K562 (cell line): ENCODE measurements at regions not wholly inside any gene's neighbourhood (a gene's known extent, or its start where the extent isn't known, plus 50 kb on each side); places are given as distances from the start of the nearest gene placed in this dataset.
A peak's percentile ranks its signal among the peaks of the same experiment; 100 is the strongest.

ENCODE experiments used
- ATAC-seq: fragments of 200-7000 bp; cut with Tn5 transposase; 3 replicates; pipeline ENCODE4 v1.9.1; 2020; ENCODE audit warnings: moderate library complexity
- BruUV-seq: library from RNA; stranded (reverse); fragments of 400-500 nt; replicated peaks from 2 replicates; lab custom pipeline; 2021; lab: Mats Ljungman, UMichigan
- CTCF ChIA-PET: fragments of 300-600 bp; formaldehyde crosslinking; extraction: SDS; loops from one replicate; lab custom pipeline; 2021; ENCODE audit warnings: low intra/inter-chr PET ratio; lab: Yijun Ruan, JAX
- POLR2A ChIA-PET: fragments of 300-600, 350-650 bp; sonication (Branson Sonifier 250); formaldehyde crosslinking; extraction: SDS; loops from one replicate; lab custom pipeline; 2021; ENCODE audit warnings: antibody characterized with exemption, inconsistent platforms; lab: Yijun Ruan, JAX
- DNase-seq, 4 experiments: peaks; one replicate each; pipeline versions ENCODE4 v3.0.0 to v3.0.0-alpha.2; 2011 to 2018; ENCODE audit warnings: low spot score in 3 of 4, mixed read lengths in 3 of 4; ENCODE audit errors: extremely low read depth in 1 of 4
- FAIRE-seq: peaks from 2 replicates; lab custom pipeline; 2011; peaks lifted over from hg19 to GRCh38; lab: Jason Lieb, UNC
- H2AFZ ChIP-seq: 2 replicates; pipeline ENCODE4 v1.6.0; 2011; ENCODE audit warnings: low read depth, low read length, control low read depth, inconsistent platforms
- H3K27ac ChIP-seq: fragments of 200-600 bp; 3 replicates; pipeline ENCODE4 v1.8.0; 2011; ENCODE audit warnings: low read depth, mild to moderate bottlenecking, control low read depth, inconsistent platforms, low read length, moderate library complexity, mixed read lengths; ENCODE audit errors: extremely low read depth
- H3K27me3 ChIP-seq, 2 experiments: fragments of 300-600 bp in 1 of 2; 2 replicates in 1 of 2; 3 replicates in 1 of 2; pipeline versions ENCODE4 v1.6.0 to v1.8.0; 2011; ENCODE audit warnings: inconsistent platforms in 2 of 2, low read length in 2 of 2, mild to moderate bottlenecking in 1 of 2, mixed read lengths in 1 of 2, moderate library complexity in 1 of 2; ENCODE audit not compliant: control insufficient read depth in 2 of 2, insufficient read depth in 2 of 2
- H3K36me3 ChIP-seq: fragments of 300-600 bp; 3 replicates; pipeline ENCODE4 v1.8.0; 2011; ENCODE audit warnings: mild to moderate bottlenecking, low read length, inconsistent platforms; ENCODE audit not compliant: control insufficient read depth, insufficient read depth
- H3K4me1 ChIP-seq, 2 experiments: fragments of 200-600 bp in 1 of 2; replicated peaks in 1 of 2; 2 replicates in 1 of 2; 3 replicates in 1 of 2; pipeline versions ENCODE4 v1.5.1 to v1.8.0; 2011; ENCODE audit warnings: inconsistent platforms in 2 of 2, low read length in 2 of 2, mild to moderate bottlenecking in 1 of 2, mixed read lengths in 1 of 2, moderate library complexity in 1 of 2; ENCODE audit not compliant: control insufficient read depth in 2 of 2, insufficient read depth in 2 of 2
- H3K4me2 ChIP-seq: 2 replicates; pipeline ENCODE4 v1.6.1; 2011; ENCODE audit warnings: low read length, control low read depth, inconsistent platforms, mixed read lengths; ENCODE audit not compliant: insufficient read depth
- H3K4me3 ChIP-seq: fragments of 200-600 bp; sonication (generic), shearing (Covaris generic); 2 replicates; pipeline ENCODE4 v1.5.1; 2016; ENCODE audit warnings: control low read depth, inconsistent platforms
- H3K79me2 ChIP-seq: fragments of 200-600 bp; 3 replicates; pipeline ENCODE4 v1.8.0; 2011; ENCODE audit warnings: low read length, inconsistent platforms; ENCODE audit not compliant: control insufficient read depth, insufficient read depth
- H3K9ac ChIP-seq, 2 experiments: 2 replicates each; pipeline versions ENCODE4 v1.6.0 to v1.6.1; 2011; ENCODE audit warnings: low read depth in 2 of 2, low read length in 2 of 2, control low read depth in 1 of 2, inconsistent platforms in 1 of 2, mild to moderate bottlenecking in 1 of 2, mixed read lengths in 1 of 2; ENCODE audit not compliant: insufficient read depth in 1 of 2
- H3K9me1 ChIP-seq: one replicate; pipeline ENCODE4 v1.6.0; 2011; ENCODE audit warnings: inconsistent platforms, mild to moderate bottlenecking, low read length, moderate library complexity; ENCODE audit not compliant: control insufficient read depth, insufficient read depth
- H3K9me3 ChIP-seq: replicated peaks from 2 replicates; pipeline ENCODE4 v1.5.1; 2011; ENCODE audit warnings: low read depth, low read length, inconsistent platforms; ENCODE audit not compliant: control insufficient read depth, insufficient read depth
- H4K20me1 ChIP-seq: replicated peaks from 2 replicates; pipeline ENCODE4 v1.6.1; 2011; ENCODE audit warnings: low read length, inconsistent platforms, mixed read lengths; ENCODE audit not compliant: control insufficient read depth, insufficient read depth
- ARID1B ChIP-seq: fragments of 450-650 bp; IDR thresholded peaks from 2 replicates; pipeline ENCODE4 v1.6.1; 2016; ENCODE audit warnings: antibody characterized with exemption, mild to moderate bottlenecking, inconsistent platforms
- BHLHE40 ChIP-seq: IDR thresholded peaks from 2 replicates; pipeline ENCODE4 v1.6.1; 2011; ENCODE audit warnings: low read length, improper control_type of control experiment
- CEBPB ChIP-seq: fragments of 450-650 bp; IDR thresholded peaks from 2 replicates; pipeline ENCODE4 v1.6.1; 2016; ENCODE audit warnings: missing genetic modification characterization, missing compliant biosample characterization
- DACH1 ChIP-seq: fragments of 450-650 bp; IDR thresholded peaks from 2 replicates; pipeline ENCODE4 v1.6.1; 2018; ENCODE audit not compliant: partially characterized antibody
- DMBX1 ChIP-seq: fragments of 250-450 bp; sonication (Bioruptor Pico); IDR thresholded peaks from 2 replicates; pipeline ENCODE4 v1.8.0; 2022; ENCODE audit warnings: inconsistent platforms, mild to moderate bottlenecking, moderate library complexity, borderline replicate concordance
- ELF4 ChIP-seq: fragments of 450-650 bp; formaldehyde crosslinking; IDR thresholded peaks from 2 replicates; pipeline ENCODE4 v1.4.0; 2022; ENCODE audit warnings: missing genetic modification characterization
- ESRRA ChIP-seq: fragments of 450-650 bp; IDR thresholded peaks from 2 replicates; pipeline ENCODE4 v1.6.1; 2014; ENCODE audit warnings: low read depth, mild to moderate bottlenecking, moderate library complexity, borderline replicate concordance
- L3MBTL2 ChIP-seq: fragments of 450-650 bp; IDR thresholded peaks from 2 replicates; pipeline ENCODE4 v1.6.1; 2016; ENCODE audit warnings: mild to moderate bottlenecking, moderate library complexity
- MAFG ChIP-seq: fragments of 450-650 bp; conservative IDR thresholded peaks from 2 replicates; pipeline ENCODE4 v1.6.1; 2016; ENCODE audit warnings: missing genetic modification characterization, missing compliant biosample characterization
- MEIS2 ChIP-seq: fragments of 450-650 bp; IDR thresholded peaks from 2 replicates; pipeline ENCODE4 v1.6.1; 2014; ENCODE audit warnings: mild to moderate bottlenecking; ENCODE audit not compliant: partially characterized antibody
- NFIC ChIP-seq: fragments of 450-650 bp; IDR thresholded peaks from 2 replicates; pipeline ENCODE4 v1.6.1; 2017; ENCODE audit warnings: mild to moderate bottlenecking, inconsistent platforms
- NRF1 ChIP-seq, 2 experiments: fragments of 450-650 bp; IDR thresholded peaks in 1 of 2; conservative IDR thresholded peaks in 1 of 2; 2 replicates each; pipeline ENCODE4 v1.6.1; 2014; ENCODE audit warnings: mild to moderate bottlenecking in 2 of 2
- PRPF4 ChIP-seq: fragments of 200-400 bp; formaldehyde crosslinking; IDR thresholded peaks from one replicate; pipeline ENCODE4 v1.6.1; 2017; ENCODE audit warnings: low read length, low read depth, mild to moderate bottlenecking; ENCODE audit not compliant: insufficient read depth, poor library complexity, severe bottlenecking
- PURB ChIP-seq: sonication (generic); formaldehyde crosslinking; IDR thresholded peaks from 2 replicates; pipeline ENCODE4 v1.9.0; 2021; ENCODE audit warnings: low read depth, mild to moderate bottlenecking, missing genetic modification reagents
- TBP ChIP-seq: optimal IDR thresholded peaks from 2 replicates; pipeline ENCODE3; 2011; ENCODE audit warnings: low read depth, low read length, improper control_type of control experiment
- ZNF766 ChIP-seq: fragments of 200-800 bp; sonication (Bioruptor generic); conservative IDR thresholded peaks from 2 replicates; pipeline ENCODE4 v1.6.1; 2016; ENCODE audit warnings: missing genetic modification characterization, missing compliant biosample characterization
- WGBS: fragments of 100-300 bp; shearing (Covaris generic); methylation state at CpG from one replicate; pipeline ENCODE4 v1.1.6; 2016; ENCODE audit warnings: low coverage, mixed read lengths; ENCODE audit not compliant: insufficient coverage; ENCODE audit errors: missing lambda C conversion rate; 5-methylcytosine and 5-hydroxymethylcytosine counted together
- in situ Hi-C: fragments of 300-500 bp; cut with MboI; formaldehyde crosslinking; loops from 4 replicates; pipeline ENCODE4 v1.15.0; 2018; ENCODE audit warnings: inconsistent platforms, mixed read lengths
- intact Hi-C: fragments of 100-400 bp; cut with micrococcal nuclease; formaldehyde crosslinking; loops from 2 replicates; pipeline ENCODE4 v1.14.2; 2022
- TF ChIP-seq, protein P1 (sequence below): fragments of 450-650 bp; formaldehyde crosslinking; IDR thresholded peaks from 2 replicates; pipeline ENCODE4 v1.4.0; 2020; ENCODE audit warnings: mild to moderate bottlenecking, moderate library complexity
- TF ChIP-seq, protein P2 (sequence below): sonication (generic); formaldehyde crosslinking; IDR thresholded peaks from 2 replicates; pipeline ENCODE4 v1.8.0; 2022; ENCODE audit warnings: mild to moderate bottlenecking, missing genetic modification reagents
- TF ChIP-seq, protein P3 (sequence below): fragments of 250-450 bp; sonication (Bioruptor Pico); IDR thresholded peaks from 2 replicates; pipeline ENCODE4 v1.8.0; 2021; ENCODE audit warnings: moderate library complexity, mild to moderate bottlenecking, inconsistent platforms

DNA sequence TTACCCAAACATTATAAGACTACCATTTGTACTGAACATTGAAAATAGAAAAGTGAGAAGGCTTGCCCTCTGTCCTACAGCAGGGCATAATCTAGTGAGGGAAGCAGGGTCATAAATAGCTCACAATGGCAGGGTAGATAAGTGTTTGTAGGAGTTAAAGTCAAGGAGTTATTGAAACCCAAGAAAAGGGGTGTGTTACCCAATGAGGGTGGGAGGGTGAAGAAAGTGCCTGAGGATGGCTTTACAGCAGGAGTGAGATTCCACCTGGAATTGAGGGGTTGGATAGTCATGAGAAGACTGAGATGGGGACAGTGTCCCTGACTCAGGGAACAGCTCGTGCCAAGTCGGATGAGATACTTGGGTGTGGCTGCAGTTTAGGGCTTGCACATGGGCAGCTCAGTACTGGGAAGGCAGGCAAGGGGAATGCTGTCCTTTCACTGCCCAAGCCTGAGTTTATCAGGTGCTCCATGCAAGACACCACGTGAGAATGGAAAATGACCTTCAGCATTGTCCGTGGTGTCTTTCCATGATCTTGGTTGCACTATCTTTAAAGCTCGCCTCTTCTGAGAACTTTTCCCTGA is 393.2 kb upstream of the MAF start:
- ChIA-PET POLR2A (interaction anchor here (0.6 to 1.6 kb wide), 6 partner anchors 9 to 329 kb away, joined by 3 to 5 read pairs (median 4); no protein-coding TSS in a partner anchor), CTCF (no interaction called here)
- no peak for DNase-seq
- H2AFZ ChIP-seq: peak overlapping the region; percentile 52
- in situ Hi-C loops: no loop called here
- H4K20me1 ChIP-seq: no peaks in the 10 kb centered on the region
- H3K9me3 ChIP-seq: no peaks in the 10 kb centered on the region
- peaks cover 3 to 27% of the 10 kb centered on the region in 2 experiments; a peak in 4 of 5 replicates for H3K4me1 ChIP-seq
- no peaks in the 10 kb centered on the region for H3K79me2 ChIP-seq
- intact Hi-C loops: no loop called here
- no peak for FAIRE-seq
- no peak overlapping the region for H3K27ac ChIP-seq
- peak; percentile 27; the same call in 2 of the 3 replicates for ATAC-seq
- H3K4me2 ChIP-seq: peak overlapping the region; percentile 26; the same call in 1 of the 2 replicates
- no peaks in the 10 kb centered on the region for H3K9me1 ChIP-seq
- no peaks in the 10 kb centered on the region; a peak in 1 of 5 replicates for H3K27me3 ChIP-seq
- no peak overlapping the region for H3K9ac ChIP-seq
- BruUV-seq: no TSS peak
- 35% methylated on average over 5 of the region's 5 CpGs for WGBS
- H3K4me3 ChIP-seq: no peak overlapping the region
- H3K36me3 ChIP-seq: no peaks in the 10 kb centered on the region
- no peak for TF ChIP-seq ZNF766 (CRISPR knock-in tag)
- no peak for TF ChIP-seq PRPF4
- TF ChIP-seq PURB: no peak
- TF ChIP-seq DMBX1 (CRISPR knock-in tag): no peak
- no peak for TF ChIP-seq DACH1
- TF ChIP-seq NFIC: no peak
- no peak for TF ChIP-seq MAFG
- 0 out of 2 replicates have a peak, but pooled peaks have one; percentile 45 for TF ChIP-seq ELF4
- TF ChIP-seq CEBPB (tag): no peak
- peak; percentile 29; the same call in 1 of the 2 replicates for TF ChIP-seq BHLHE40
- TF ChIP-seq, protein P1, sequence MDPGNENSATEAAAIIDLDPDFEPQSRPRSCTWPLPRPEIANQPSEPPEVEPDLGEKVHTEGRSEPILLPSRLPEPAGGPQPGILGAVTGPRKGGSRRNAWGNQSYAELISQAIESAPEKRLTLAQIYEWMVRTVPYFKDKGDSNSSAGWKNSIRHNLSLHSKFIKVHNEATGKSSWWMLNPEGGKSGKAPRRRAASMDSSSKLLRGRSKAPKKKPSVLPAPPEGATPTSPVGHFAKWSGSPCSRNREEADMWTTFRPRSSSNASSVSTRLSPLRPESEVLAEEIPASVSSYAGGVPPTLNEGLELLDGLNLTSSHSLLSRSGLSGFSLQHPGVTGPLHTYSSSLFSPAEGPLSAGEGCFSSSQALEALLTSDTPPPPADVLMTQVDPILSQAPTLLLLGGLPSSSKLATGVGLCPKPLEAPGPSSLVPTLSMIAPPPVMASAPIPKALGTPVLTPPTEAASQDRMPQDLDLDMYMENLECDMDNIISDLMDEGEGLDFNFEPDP (CRISPR knock-in tag): no peak
- TF ChIP-seq ARID1B: 0 out of 2 replicates have a peak, but pooled peaks have one; percentile 6
- TF ChIP-seq, protein P2, sequence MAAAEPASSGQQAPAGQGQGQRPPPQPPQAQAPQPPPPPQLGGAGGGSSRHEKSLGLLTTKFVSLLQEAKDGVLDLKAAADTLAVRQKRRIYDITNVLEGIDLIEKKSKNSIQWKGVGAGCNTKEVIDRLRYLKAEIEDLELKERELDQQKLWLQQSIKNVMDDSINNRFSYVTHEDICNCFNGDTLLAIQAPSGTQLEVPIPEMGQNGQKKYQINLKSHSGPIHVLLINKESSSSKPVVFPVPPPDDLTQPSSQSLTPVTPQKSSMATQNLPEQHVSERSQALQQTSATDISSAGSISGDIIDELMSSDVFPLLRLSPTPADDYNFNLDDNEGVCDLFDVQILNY (CRISPR knock-in tag): no peak
- peak; percentile 40 for TF ChIP-seq MEIS2
- TF ChIP-seq, protein P3, sequence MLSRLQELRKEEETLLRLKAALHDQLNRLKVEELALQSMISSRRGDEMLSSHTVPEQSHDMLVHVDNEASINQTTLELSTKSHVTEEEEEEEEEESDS: no peak
- no peak for TF ChIP-seq TBP
- peak; percentile 39; the same call in 1 of the 2 replicates for TF ChIP-seq ESRRA
- TF ChIP-seq NRF1 (conservative IDR thresholded peaks at IDR 0.05 in 1 of 2, IDR thresholded peaks at IDR 0.05 in 1 of 2): peak; percentile 54 to 65
- 0 out of 2 replicates have a peak, but pooled peaks have one; percentile 16 for TF ChIP-seq L3MBTL2
